ENCODE measurements at regions not wholly inside any gene's neighbourhood (a gene's known extent, or its start where the extent isn't known, plus 50 kb on each side); places are given as distances from the start of the nearest gene placed in this dataset.

DNA sequence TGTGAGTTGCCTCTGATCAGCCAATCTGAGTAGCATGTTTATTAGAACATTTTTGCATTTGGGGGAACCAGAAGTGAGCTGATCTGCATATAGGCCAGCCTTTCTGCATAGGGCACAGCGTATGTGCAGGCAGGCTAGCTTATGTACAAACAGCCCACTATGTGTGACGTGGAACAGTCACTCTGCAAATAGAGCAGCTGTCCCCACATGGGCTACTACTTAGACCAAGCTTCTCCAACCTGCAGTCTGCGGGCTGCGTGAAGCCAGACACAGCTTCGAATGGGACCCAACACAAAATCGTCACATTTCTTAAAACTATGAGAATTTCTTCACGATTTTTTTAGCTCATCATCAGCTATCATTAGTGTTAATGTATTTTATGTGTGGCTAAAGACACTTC, 134.1 kb upstream of the FAM20C start:
- no peak for ATAC-seq (ENCODE audit: low FRiP score)
- TF ChIP-seq, protein P1, sequence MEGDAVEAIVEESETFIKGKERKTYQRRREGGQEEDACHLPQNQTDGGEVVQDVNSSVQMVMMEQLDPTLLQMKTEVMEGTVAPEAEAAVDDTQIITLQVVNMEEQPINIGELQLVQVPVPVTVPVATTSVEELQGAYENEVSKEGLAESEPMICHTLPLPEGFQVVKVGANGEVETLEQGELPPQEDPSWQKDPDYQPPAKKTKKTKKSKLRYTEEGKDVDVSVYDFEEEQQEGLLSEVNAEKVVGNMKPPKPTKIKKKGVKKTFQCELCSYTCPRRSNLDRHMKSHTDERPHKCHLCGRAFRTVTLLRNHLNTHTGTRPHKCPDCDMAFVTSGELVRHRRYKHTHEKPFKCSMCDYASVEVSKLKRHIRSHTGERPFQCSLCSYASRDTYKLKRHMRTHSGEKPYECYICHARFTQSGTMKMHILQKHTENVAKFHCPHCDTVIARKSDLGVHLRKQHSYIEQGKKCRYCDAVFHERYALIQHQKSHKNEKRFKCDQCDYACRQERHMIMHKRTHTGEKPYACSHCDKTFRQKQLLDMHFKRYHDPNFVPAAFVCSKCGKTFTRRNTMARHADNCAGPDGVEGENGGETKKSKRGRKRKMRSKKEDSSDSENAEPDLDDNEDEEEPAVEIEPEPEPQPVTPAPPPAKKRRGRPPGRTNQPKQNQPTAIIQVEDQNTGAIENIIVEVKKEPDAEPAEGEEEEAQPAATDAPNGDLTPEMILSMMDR (IDR thresholded peaks at IDR 0.05), result no peak

DNA sequence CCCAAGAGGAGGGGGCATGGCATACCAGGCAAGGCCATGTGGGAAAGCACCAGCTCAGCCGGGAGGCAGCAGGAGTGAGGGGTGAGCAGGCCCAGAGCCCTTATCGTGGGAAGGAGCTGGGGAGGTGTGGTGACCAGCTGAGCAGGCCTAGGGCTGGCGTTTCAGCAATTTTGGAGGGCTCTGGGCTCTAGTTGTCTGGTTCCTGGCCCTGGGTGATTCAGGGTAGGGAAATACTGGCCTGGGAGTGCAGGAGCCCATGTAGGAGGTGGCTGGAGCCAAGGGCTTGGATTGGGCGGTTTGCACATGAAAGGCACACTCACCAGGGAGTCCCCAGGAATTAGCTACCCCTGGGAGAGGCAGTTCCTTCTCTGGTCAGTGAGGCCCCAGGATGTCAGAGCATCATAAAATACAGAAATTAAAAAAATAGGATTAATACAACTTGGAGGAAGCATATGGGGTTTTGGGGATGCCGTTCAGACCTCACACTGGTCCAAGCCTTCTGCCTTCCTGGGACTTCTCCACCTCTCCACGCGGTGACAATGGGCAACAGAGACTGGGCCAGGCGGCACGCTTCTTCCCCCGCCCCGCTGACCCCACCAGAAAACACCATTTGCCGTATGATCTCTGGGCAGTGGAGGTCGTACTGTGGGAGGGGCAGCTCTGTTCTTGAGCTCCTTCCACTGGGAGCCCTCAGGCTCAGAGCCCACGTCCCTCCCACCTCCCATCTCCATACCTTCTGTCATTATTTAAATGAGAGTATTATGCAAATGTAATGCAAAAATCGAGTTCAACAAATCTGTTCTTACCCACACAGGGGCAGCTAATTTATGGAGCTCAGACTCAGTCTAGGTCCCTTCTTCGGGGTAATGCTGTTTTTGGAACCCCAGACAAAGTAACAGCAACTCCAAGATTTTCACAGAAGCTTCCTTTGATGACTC, 133.0 kb upstream of the FAM20C start:
- DNase-seq (ENCODE audit: low spot score) (no peak), ATAC-seq (ENCODE audit: low FRiP score) (no peak)
- TF ChIP-seq, protein P1 (IDR thresholded peaks at IDR 0.05), result no peak

More for the DNA sequence above, 134.1 kb upstream of the FAM20C start:
- no peak for DNase-seq (ENCODE audit: low spot score)

DNA sequence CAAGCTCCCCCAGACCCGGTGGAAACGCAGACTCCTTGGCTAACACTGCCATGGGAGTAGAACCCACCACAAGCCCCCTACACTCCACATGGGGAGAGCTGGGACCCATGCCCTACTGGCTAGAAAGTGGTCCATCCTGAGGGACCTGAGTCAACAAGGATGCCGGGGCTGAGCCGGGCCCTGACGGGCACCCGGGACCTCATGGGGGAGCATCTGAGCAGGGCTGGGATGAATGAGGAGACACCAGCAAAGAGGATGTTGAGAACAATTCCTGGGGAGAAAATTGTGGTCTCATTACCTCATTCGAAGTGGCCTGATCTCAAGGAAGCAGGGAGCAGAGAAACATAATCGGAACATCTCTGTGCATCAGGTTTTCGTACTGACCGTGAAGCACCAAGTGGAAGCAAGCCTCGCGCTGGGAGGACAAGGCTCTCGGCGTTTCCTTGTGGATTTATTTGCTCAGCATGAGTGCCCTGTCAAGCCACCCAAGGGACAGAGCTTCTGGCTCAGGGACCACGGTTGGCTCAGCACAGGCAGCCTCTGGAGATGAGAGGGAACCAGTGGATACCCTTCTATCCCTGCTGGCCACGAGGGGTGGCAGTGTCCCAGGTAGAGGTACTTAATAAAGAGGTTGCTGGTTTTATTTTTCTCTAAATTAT, 132.2 kb upstream of the FAM20C start:
- TF ChIP-seq, protein P1 (IDR thresholded peaks at IDR 0.05), result no peak
- ATAC-seq (ENCODE audit: low FRiP score), result no peak
- DNase-seq (ENCODE audit: low spot score), result no peak

DNA sequence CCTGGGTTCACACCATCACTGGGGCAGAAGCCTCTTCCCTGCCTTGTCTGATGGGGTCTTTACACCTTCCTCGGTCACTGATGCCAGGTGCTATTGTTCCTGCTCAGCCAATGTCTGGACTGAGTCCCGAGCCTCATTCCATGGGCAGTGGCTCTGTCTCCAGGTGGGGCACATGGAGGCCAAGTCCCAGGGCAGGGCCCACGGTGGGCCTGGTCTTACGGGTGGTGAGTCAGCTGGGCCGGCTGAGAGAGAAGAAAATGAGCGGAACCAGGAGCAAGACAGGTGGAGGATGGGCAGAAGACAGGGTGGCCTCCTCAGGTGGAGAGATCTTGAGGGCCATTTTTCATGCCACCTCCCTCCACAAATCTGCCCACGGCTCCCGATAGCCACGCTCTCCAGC, 131.7 kb upstream of the FAM20C start:
- TF ChIP-seq, protein P1 (IDR thresholded peaks at IDR 0.05), result no peak
- DNase-seq (ENCODE audit: low spot score), result no peak
- no peak for ATAC-seq (ENCODE audit: low FRiP score)

DNA sequence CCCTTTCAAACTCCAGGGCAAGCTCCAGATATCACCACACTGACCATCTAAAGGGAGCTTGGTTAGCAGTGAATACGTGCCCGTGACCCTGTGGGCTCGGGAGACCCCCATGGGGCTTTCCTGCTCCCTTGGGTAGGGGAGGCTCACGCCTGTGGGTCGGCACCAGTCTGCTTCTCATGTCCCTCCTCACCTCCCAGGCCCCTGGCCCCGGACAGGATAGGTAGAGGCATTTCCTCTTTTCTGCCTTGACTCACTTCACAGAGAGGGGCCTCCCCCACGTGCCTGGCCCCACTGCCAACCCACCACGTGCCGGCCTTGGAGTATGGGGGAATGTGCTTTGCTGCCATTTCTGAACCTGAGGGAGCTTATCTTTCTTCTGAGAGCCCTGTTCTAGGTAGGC, 131.3 kb upstream of the FAM20C start:
- ATAC-seq (ENCODE audit: low FRiP score) (no peak), DNase-seq (ENCODE audit: low spot score) (peak; percentile 20)
- TF ChIP-seq, protein P1 (IDR thresholded peaks at IDR 0.05), result no peak

DNA sequence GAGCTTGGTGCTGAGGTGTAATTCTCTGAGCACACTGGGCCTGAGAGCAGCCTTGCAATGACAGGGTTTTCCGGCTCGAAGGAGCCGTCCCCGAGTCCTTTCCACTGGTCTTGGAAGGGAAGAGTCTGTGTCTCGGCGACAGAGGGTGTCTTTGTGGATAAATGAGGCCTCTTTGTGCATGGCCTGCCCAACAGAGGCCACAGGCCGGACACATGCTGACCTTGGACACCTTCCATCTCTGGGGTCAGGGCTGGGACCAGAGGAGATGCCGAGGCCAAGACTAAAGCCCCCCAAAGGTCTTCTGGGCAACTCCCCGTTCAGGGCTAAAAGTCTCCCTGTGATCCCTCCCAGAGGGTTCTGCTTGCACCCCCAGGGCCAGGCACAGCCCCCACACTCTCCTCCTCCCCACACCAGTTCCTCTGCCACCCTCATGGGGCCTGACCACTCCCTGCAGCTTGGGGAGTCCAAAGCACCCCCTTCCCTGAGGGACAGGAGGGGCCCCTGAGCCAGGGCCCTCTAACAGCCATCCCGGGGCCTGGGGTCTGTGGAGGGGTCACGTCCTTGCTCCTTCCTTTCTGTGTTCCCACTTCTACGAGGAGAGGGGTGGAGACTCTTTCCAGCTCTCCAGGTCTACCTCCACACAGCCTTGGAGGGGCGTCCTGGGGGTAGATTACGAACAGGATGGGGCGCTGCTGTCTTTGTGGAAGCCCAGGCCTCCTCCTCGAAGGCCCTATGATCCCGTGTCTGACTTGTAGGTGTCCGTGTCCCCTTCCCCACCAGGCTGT, 130.6 kb upstream of the FAM20C start:
- ATAC-seq (ENCODE audit: low FRiP score) (no peak), DNase-seq (ENCODE audit: low spot score) (peak; percentile 20)
- TF ChIP-seq, protein P1 (IDR thresholded peaks at IDR 0.05), result no peak
